NCI-H2171 treated with DMSO at 0.1 percent for 48 hours (cell line): ENCODE measurements at regions not wholly inside any gene's neighbourhood (a gene's known extent, or its start where the extent isn't known, plus 50 kb on each side); places are given as distances from the start of the nearest gene placed in this dataset.
A peak's percentile ranks its signal among the peaks of the same experiment; 100 is the strongest.

Experiments
- DNase-seq: peaks from one replicate; lab custom pipeline; 2025; lab: John Stamatoyannopoulos, UW

DNA sequence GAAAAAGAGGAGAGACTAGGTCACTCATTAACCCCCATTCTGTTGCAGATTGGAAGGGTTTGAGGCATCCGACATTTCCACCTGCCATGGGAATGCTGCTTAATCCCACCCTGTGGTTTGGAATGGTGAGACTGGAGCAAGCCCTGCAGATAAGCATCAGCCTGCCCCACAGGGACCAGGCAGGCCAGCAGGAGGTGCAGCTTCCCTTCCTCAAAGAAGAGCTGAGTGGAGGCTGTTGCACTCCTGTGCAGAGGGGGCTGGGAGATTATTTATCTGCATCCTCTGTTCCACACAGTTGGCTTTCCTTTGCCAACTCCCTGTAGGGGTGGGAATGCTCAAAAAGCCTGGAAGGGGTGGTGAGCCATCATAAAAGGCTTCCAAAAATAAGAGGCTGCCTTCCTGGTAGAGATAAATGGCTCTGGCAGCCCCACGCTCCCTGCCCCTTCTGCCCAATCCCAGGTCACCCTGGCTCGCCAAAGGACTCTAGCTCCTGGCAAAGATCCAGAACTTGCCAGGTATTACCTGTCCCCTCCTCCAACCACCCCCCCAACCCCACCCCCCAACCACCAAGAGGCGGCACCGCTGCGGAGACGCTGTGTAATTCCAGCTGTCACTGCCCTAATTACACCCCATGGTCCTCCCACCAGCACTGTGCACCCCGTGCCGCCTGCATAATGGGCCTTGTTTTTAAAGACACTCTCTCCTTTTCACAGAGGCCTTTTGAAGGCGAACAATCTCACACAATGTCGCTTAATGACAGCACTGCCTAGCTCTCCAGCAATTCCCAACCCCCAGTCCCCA, 83.0 kb upstream of the ZC3H12A start:
- DNase-seq, result peak; percentile 90

DNA sequence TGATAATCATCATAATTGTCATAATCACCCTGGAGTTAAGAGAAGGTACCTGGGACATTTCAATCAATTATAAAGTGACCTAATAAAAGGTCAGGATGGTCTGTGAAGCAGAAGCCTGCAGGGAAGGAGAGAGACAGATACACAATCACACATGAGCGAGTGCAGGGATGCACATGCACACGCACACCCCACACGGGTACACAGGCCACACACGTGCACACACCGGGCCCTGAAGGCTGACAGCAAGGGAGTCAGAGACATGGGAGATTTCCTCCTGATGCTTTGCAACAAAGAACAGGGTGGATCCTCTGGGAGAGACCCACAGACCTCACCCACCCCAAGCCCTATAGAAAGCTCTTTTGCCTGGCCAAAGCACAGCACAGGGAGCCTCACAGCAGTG, 82.3 kb upstream of the ZC3H12A start:
- no peak for DNase-seq

- peak; percentile 87 for DNase-seq
Measured at GRCh38 chr1:37393173-37394120, 80.9 kb upstream of the ZC3H12A start.

DNA sequence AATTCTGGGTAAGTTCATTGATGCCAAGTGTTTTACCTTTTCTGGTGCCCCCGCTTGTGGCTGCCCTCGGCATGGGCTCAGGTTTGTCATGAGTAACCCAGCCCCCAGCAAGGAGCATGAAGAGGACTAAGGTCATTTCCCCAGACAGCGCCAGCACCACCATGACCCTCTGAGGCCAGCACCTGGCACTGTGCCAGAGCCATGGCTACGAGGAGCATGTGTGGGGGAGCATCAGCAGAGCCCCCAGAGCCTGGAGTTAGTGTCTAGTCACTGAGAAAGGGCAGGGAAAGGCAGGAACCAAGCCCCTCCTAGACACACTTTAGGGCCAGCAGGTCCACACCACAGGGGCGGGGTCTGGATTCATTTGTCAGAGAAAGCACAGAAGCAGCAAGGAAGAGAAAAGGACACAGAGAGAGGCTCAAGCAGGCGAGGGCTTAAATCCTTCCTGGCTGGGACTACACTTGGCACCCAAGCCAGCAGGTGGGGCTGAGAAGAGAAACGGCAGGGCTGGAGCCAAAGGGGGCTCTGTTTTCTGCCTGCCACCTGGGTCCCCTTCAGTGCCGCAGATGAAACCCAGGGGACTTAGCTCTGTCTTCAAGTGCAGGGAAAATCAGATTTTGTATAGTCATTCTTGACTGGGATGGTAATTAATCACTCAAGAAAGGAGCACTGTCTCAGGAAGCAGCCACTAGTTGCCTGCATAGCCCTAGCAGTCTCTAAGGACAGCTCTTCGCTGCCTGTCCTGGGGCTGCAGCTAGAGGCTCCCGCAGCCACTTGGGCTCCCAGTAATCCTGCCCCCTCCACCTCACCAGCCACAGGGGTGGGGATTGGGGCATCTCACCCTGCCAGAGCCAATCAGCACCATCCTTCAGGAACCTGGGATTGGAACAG, 79.6 kb upstream of the ZC3H12A start:
- DNase-seq, result peak; percentile 94

DNA sequence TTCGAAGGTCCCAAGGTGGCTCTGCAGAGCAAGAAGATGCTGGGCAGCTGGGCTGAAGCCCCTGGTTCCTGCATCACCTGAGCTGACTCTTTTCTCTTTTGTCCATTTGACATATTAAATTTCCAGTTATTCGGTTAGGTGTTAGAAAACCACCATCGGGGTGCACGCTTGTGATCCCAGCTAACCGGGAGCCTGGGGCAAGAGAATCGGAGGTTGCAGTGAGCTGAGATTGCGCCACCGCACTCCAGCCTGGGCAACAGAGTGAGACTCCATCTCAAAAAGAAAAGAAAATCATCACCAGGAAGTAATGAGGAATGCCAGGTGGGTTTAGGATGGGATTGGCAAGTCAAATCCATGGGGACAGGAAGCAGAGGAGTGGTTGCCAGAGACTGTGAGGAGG, 76.3 kb upstream of the ZC3H12A start:
- DNase-seq, result no peak

DNA sequence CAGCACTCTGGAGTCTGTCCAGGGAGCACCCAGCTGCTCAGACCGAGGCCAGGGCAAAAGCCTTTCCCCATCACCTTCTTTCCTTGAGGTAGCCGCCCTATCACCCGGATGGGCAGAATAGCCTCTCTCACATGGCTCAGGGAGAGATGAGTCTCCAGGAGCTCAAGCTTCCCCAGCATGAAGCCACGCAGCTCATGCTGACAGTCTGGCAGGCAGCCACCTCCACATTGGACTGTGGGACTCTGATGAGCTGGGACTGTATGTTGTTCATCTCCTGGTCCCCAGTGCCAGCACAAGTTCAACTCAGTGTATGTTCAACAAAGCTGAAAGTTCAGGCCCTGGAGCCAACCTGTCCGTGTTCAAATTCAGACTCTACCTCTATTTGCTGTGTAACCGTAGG, 75.2 kb upstream of the ZC3H12A start:
- no peak for DNase-seq

GRCh38 chr1:37399830-37400464, 74.4 kb upstream of the ZC3H12A start:
- no peak for DNase-seq

DNA sequence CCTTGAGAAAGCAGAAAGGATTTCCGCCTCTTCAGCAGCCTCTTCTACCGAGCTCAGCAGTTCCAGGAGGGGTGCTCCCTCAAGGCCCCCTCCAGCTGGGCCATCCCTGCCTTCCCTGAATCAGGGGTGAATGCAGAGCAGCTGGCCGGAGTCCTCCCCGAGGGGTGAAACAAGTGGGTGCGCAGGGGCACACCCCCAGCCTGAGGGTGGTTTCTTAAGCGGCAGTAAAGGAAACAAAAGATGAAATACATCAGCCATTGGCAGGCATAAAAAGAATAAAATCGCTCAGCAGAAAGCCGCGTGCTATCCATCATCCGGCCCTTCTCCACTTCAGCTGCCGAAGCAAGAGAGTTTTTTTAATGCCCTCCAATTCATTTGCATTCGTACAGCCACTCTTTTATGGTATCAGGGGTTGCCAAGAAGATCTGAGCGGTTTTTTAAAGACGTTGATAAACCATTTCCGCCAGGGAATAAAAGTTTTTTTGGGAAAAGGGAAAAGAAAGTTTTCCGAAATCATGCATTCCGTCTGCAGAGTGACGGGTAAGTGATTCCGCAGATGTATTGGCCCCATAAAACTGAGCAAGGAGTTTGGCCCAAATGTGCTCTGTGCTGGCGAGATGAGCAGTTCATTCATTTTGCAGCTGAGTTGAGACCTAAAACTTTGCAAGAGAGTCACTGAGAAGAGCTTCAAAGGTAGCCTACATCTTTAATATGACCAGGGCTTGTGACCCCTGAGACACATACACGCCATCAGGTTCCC, 73.7 kb upstream of the ZC3H12A start:
- DNase-seq, result no peak

- no peak for DNase-seq
Measured at GRCh38 chr1:37403166-37403565, 71.2 kb upstream of the ZC3H12A start.

DNA sequence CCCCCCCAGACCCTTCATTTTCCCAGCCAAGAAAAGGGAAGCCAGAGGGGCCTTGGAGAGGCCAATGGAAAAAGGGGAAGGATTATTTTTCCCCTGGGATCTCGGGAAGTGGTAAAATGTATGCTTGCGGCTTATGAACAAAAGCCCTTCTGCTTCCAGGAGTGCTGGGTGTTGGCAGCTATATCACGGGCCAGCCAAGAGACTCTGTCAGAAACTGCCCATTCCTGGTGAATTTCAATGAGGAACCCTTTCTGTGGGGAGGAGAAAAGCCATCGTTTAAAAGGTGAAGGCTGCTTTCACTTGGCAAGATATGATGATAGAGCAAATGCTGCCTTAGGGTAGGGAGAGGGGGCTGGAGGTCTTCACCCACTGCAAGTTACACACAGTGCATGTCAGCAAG, 69.7 kb upstream of the ZC3H12A start:
- DNase-seq, result no peak

DNA sequence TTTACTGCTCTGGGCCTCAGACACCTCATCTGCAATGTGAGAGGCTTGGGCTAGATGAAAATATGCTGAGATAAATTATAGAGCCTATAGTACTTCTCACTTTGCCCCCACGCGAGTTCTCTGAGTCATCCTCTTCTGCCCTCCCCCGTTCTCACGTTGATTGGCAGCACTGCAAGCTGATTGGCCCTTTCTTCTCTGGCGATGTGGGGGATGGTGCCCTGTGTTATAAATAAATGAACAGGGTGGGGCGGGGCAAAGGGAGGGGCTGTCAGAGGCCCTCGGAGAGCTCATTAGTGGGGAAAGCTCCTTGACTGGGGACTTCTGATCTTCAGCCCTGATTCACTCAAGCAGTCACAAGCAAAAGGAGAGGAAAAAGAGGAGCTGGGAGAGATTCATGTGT, 64.3 kb upstream of the ZC3H12A start:
- DNase-seq, result peak; percentile 16

GRCh38 chr1:37410815-37411214, 63.6 kb upstream of the ZC3H12A start:
- DNase-seq, result no peak

DNA sequence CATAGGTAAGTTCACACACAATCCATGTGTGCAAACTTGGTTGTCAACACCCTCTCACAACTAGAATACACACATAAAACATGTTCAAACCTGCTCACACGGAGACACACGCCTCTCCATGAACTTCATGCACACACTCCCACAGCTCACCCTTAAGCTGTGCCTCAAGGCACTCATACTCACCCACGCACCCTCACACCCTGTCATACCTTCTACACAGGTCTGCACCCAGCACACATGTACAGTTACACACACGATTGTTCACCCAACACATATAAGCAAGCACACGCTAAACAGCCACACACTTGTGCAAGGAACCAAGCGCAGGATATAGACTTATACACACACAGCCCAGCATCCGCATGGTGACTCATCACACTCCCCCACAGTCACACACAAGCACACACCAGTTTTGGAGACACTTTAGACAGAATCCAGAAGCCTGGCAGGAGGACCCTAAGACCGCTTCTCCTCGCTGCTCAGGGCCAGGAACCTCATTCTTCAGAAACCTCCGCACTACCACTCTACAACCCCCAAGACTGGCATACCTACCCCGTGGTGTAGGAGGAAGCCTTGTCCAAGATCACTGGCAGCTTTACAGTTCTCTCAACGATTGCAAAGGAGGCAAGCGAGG, 58.7 kb upstream of the ZC3H12A start:
- no peak for DNase-seq

DNA sequence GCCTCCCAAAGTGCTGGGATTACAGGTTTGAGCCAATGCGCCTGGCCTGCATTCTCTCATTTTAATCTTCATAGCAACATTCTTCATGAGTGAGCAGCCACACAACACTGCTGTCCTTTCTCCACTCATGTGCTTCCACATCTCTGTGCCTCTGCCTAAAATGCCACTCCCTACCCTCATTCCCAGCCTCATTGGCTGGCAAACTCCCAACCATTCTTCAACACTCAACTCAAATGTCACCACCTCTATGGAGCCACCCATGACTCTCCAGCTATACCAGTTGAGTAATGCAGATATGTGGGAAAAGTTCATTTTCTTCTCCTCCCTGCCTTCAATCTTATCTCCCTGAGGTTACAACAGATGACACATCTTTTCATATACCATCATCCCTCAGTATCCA, 53.9 kb upstream of the ZC3H12A start:
- no peak for DNase-seq

- DNase-seq, result no peak
Measured at GRCh38 chr1:37423810-37424209, 50.6 kb upstream of the ZC3H12A start.

GRCh38 chr1:37424523-37424922, 49.9 kb upstream of the ZC3H12A start:
- no peak for DNase-seq
